Parathyroid adenoma (tissue), 2 donors: ENCODE measurements at regions not wholly inside any gene's neighbourhood (a gene's known extent, or its start where the extent isn't known, plus 50 kb on each side); places are given as distances from the start of the nearest gene placed in this dataset.

Source experiments
- H2AFZ ChIP-seq: fragments of 300-600 bp; sonication (generic); one replicate; pipeline ENCODE4 v1.7.0; 2017; ENCODE audit warnings: antibody characterized with exemption, mild to moderate bottlenecking
- H3K27ac ChIP-seq: fragments of 300-600 bp; sonication (generic); one replicate; pipeline ENCODE4 v1.7.0; 2017
- H3K27me3 ChIP-seq: fragments of 300-600 bp; sonication (generic); one replicate; pipeline ENCODE4 v1.7.0; 2017; ENCODE audit warnings: low read length; ENCODE audit not compliant: control insufficient read depth, insufficient read depth
- H3K36me3 ChIP-seq: fragments of 300-600 bp; sonication (generic); one replicate; pipeline ENCODE4 v1.7.0; 2017; ENCODE audit warnings: low read length; ENCODE audit not compliant: control insufficient read depth, insufficient read depth
- H3K4me1 ChIP-seq: fragments of 300-600 bp; sonication (generic); one replicate; pipeline ENCODE4 v1.7.0; 2017; ENCODE audit warnings: control low read depth
- H3K4me2 ChIP-seq: fragments of 300-600 bp; sonication (generic); one replicate; pipeline ENCODE4 v1.7.0; 2017; ENCODE audit warnings: low read length
- H3K4me3 ChIP-seq: fragments of 300-600 bp; sonication (generic); one replicate; pipeline ENCODE4 v1.7.0; 2017; ENCODE audit warnings: low read depth, low read length
- H3K79me2 ChIP-seq: fragments of 300-600 bp; sonication (generic); one replicate; pipeline ENCODE4 v1.7.0; 2017; ENCODE audit warnings: control low read depth
- H3K9ac ChIP-seq: fragments of 300-600 bp; sonication (generic); one replicate; pipeline ENCODE4 v1.7.0; 2017; ENCODE audit warnings: mild to moderate bottlenecking
- H3K9me3 ChIP-seq: fragments of 300-600 bp; sonication (generic); one replicate; pipeline ENCODE4 v1.7.0; 2017; ENCODE audit warnings: low read length; ENCODE audit not compliant: control insufficient read depth
- TF ChIP-seq, protein P1 (sequence below): fragments of 300-600 bp; sonication (generic); IDR thresholded peaks from one replicate; pipeline ENCODE4 v1.7.0; 2017; ENCODE audit warnings: antibody characterized with exemption, mild to moderate bottlenecking
- donor health status: primary hyperparathyroidism.

DNA sequence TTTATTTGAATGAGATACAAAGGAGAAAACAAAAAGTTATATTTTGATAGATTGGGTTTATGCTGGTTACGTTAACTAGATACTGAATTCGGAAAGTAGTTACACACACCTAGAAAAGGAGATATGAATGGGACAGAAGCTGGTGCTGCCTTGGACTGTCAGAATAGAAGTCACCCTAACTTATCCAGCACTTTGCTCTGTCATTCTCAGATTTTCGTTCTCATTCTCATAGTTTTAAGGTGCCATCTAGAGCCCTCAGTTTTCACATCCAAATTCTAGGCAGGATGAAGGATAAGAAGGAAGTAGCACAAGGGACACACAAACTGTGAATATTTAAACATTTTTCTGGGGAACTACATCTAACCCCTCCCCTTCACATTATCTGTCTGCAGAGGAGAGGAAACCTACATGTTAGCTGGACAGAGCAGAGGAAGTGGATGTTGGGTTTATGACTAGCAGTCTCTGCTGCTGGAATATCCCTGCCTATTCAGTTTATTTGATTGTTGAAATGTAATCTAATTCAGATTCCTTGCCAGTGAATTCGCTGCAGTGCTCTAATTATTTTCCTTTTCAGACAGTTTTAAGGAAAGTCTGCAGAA lies 521.9 kb downstream of the FAT4 start:
- Histone ChIP-seq H3K79me2 (no peaks in the 10 kb centered on the region), H3K4me2 (no peak overlapping the region), H2AFZ (no peak overlapping the region), H3K36me3 (no peaks in the 10 kb centered on the region), H3K4me1 (peaks cover 5% of the 10 kb centered on the region), H3K4me3 (no peak overlapping the region), H3K9me3 (no peaks in the 10 kb centered on the region), H3K9ac (no peak overlapping the region), H3K27me3 (no peaks in the 10 kb centered on the region), H3K27ac (no peak overlapping the region)
- TF ChIP-seq, protein P1, sequence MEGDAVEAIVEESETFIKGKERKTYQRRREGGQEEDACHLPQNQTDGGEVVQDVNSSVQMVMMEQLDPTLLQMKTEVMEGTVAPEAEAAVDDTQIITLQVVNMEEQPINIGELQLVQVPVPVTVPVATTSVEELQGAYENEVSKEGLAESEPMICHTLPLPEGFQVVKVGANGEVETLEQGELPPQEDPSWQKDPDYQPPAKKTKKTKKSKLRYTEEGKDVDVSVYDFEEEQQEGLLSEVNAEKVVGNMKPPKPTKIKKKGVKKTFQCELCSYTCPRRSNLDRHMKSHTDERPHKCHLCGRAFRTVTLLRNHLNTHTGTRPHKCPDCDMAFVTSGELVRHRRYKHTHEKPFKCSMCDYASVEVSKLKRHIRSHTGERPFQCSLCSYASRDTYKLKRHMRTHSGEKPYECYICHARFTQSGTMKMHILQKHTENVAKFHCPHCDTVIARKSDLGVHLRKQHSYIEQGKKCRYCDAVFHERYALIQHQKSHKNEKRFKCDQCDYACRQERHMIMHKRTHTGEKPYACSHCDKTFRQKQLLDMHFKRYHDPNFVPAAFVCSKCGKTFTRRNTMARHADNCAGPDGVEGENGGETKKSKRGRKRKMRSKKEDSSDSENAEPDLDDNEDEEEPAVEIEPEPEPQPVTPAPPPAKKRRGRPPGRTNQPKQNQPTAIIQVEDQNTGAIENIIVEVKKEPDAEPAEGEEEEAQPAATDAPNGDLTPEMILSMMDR, result no peak

DNA sequence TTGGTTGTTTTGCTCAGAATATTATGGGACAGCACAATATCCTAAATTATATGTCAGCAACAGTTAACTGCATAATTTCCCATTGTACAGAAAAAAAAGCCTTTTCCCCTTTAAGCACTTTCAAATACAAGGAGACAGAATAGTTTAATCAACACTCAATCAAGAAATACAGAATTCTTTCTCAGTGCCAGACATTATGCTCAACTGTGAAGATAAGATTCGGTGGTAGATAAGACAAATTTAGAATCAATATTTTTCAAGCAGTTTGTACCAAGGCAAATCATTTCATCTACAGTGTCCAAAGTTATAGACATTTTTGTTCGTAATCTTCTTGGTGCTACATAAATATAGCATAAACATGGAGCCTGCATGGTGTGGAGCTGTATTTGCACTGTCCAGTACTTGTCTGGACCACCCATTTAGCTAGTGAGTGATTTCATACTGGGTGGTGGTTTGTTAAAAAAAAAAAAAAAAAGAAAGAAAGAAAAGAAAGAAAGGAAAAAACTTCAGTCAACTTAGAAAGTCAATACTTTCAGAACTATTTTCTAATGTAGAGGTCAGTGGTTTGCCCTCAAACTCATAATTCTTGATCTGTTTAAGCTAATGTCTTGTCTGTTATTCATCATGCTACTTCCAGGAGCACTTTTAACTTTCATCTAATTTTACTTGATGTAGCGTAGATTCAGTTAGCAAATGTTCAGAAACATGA lies 522.9 kb downstream of the FAT4 start:
- H3K4me2 ChIP-seq, result no peak overlapping the region
- no peak overlapping the region for H3K27ac ChIP-seq
- TF ChIP-seq, protein P1, result no peak
- no peaks in the 10 kb centered on the region for H3K27me3 ChIP-seq
- no peaks in the 10 kb centered on the region for H3K79me2 ChIP-seq
- no peak overlapping the region for H2AFZ ChIP-seq
- H3K9me3 ChIP-seq, result no peaks in the 10 kb centered on the region
- no peaks in the 10 kb centered on the region for H3K36me3 ChIP-seq
- peaks cover 5% of the 10 kb centered on the region for H3K4me1 ChIP-seq
- H3K9ac ChIP-seq, result no peak overlapping the region
- no peak overlapping the region for H3K4me3 ChIP-seq

DNA sequence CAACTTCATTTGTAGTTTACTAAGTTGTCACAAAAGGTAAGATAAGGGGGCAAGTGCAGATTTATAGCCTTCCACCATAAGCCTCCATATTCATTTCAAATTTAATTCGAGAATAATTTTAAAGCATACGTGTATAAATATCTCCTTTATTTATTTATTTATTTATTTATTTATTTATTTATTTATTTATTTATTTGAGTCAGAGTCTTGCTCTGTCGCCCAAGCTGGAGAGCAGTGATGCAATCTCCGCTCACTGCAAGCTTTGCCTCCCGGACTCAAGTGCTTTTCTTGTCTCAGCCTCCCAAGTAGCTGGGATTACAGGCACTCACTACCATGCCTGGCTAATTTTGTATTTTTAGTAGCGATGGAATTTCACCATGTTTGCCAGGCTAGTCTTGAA lies 523.4 kb downstream of the FAT4 start:
- no peak overlapping the region for H2AFZ ChIP-seq
- no peak overlapping the region for H3K9ac ChIP-seq
- no peaks in the 10 kb centered on the region for H3K36me3 ChIP-seq
- TF ChIP-seq, protein P1, result no peak
- no peak overlapping the region for H3K4me2 ChIP-seq
- H3K27ac ChIP-seq, result no peak overlapping the region
- peaks cover 5% of the 10 kb centered on the region for H3K4me1 ChIP-seq
- H3K9me3 ChIP-seq, result no peaks in the 10 kb centered on the region
- no peaks in the 10 kb centered on the region for H3K79me2 ChIP-seq
- H3K27me3 ChIP-seq, result no peaks in the 10 kb centered on the region
- H3K4me3 ChIP-seq, result no peak overlapping the region

DNA sequence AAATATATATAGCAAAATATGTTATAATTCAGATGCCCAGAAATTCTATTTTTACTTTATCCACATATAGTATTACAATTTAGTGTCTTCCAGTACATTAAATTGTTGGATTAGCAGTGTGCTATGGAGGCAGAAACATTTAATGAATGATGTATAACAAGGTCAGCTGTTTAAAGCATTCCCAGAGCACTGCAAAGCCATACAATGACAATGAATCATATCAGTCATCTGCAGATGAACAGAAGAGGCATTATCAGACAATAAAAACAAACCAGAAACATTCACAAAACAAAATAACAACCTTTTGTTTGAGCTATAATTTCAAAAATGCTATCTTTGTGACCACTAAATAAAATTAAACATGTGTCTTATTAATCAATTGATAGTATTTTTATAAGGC lies 524.2 kb downstream of the FAT4 start:
- Histone ChIP-seq H3K27ac (no peak overlapping the region), H3K4me2 (peak overlapping the region; percentile 40), H2AFZ (no peak overlapping the region), H3K9ac (no peak overlapping the region), H3K36me3 (no peaks in the 10 kb centered on the region), H3K79me2 (no peaks in the 10 kb centered on the region), H3K27me3 (no peaks in the 10 kb centered on the region), H3K4me1 (peaks cover 5% of the 10 kb centered on the region), H3K9me3 (no peaks in the 10 kb centered on the region), H3K4me3 (no peak overlapping the region)
- TF ChIP-seq, protein P1, result no peak

DNA sequence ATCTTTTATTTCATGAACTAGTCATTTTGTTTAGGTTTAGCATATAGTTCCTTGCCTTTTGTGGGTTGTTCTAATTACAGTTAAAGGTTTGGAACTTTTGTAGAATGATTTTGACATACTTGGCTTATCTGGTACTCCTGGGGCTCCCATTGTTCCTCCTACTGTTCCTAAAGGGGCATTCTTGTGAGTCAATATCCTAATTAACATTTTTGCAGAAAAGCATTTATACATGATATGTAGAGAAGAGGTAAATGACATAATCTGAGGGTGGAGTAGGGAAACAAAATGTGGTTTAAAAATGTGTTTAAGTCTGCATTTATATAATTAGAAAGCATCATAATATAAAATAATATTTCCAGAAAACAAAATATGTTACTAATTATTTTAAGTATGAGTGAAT lies 529.2 kb downstream of the FAT4 start:
- no peak overlapping the region for H3K4me2 ChIP-seq
- H3K27ac ChIP-seq, result no peak overlapping the region
- no peak overlapping the region for H2AFZ ChIP-seq
- H3K4me3 ChIP-seq, result no peak overlapping the region
- H3K36me3 ChIP-seq, result no peaks in the 10 kb centered on the region
- H3K27me3 ChIP-seq, result no peaks in the 10 kb centered on the region
- H3K9ac ChIP-seq, result no peak overlapping the region
- H3K4me1 ChIP-seq, result no peaks in the 10 kb centered on the region
- H3K79me2 ChIP-seq, result no peaks in the 10 kb centered on the region
- TF ChIP-seq, protein P1, result no peak
- H3K9me3 ChIP-seq, result no peaks in the 10 kb centered on the region
